ENCODE measurements at regions not wholly inside any gene's neighbourhood (a gene's known extent, or its start where the extent isn't known, plus 50 kb on each side); places are given as distances from the start of the nearest gene placed in this dataset.
A peak's percentile ranks its signal among the peaks of the same experiment; 100 is the strongest.

- ATAC-seq (replicated peaks), result no peak
- no peak overlapping the region for H3K4me3 Mint-ChIP-seq
These were observed 205.9 kb downstream of the KCNS3 start for GRCh38 chr2:18084376-18084775.

GRCh38 chr2:18083806-18084205 is 205.3 kb downstream of the KCNS3 start:
- no peak overlapping the region for H3K4me3 Mint-ChIP-seq
- ATAC-seq (replicated peaks) (no peak), DNase-seq (no peak)
- H3K27ac Mint-ChIP-seq, result no peak overlapping the region
- no peaks in the 10 kb centered on the region for H3K4me1 Mint-ChIP-seq
- H3K36me3 Mint-ChIP-seq, result no peaks in the 10 kb centered on the region
- peaks cover 0 to 20% of the 10 kb centered on the region in 2 donors for H3K27me3 Mint-ChIP-seq
- H3K9me3 Mint-ChIP-seq, result peaks cover 4 to 5% of the 10 kb centered on the region in 2 donors

More at GRCh38 chr2:18084376-18084775, 205.9 kb downstream of the KCNS3 start:
- H3K4me1 Mint-ChIP-seq, result no peaks in the 10 kb centered on the region
- DNase-seq, result no peak
- H3K27ac Mint-ChIP-seq, result no peak overlapping the region
- H3K36me3 Mint-ChIP-seq, result no peaks in the 10 kb centered on the region
- H3K27me3 Mint-ChIP-seq, result peaks cover 0 to 22% of the 10 kb centered on the region in 2 donors
- H3K9me3 Mint-ChIP-seq, result peaks cover 4 to 5% of the 10 kb centered on the region in 2 donors

- peaks cover 3 to 4% of the 10 kb centered on the region in 2 donors for H3K9me3 Mint-ChIP-seq
- H3K4me1 Mint-ChIP-seq, result no peaks in the 10 kb centered on the region
- ATAC-seq (replicated peaks) (no peak), DNase-seq (no peak)
- no peak overlapping the region for H3K4me3 Mint-ChIP-seq
- H3K27ac Mint-ChIP-seq, result no peak overlapping the region
- H3K27me3 Mint-ChIP-seq, result peaks cover 2 to 3% of the 10 kb centered on the region in 2 donors
- no peaks in the 10 kb centered on the region for H3K36me3 Mint-ChIP-seq
These were observed 199.7 kb downstream of the KCNS3 start for GRCh38 chr2:18078216-18078615.

- ATAC-seq (replicated peaks) (peak; percentile 25 to 50), DNase-seq (no peak)
- H3K27me3 Mint-ChIP-seq, result peaks cover 7 to 8% of the 10 kb centered on the region in 2 donors
These were observed 199.2 kb downstream of the KCNS3 start for GRCh38 chr2:18077704-18078103.

GRCh38 chr2:18077231-18077630 is 198.8 kb downstream of the KCNS3 start:
- peaks cover 3 to 4% of the 10 kb centered on the region in 2 donors for H3K9me3 Mint-ChIP-seq
- no peak overlapping the region for H3K4me3 Mint-ChIP-seq
- H3K4me1 Mint-ChIP-seq, result no peaks in the 10 kb centered on the region
- peaks cover 8 to 13% of the 10 kb centered on the region in 2 donors for H3K27me3 Mint-ChIP-seq
- H3K27ac Mint-ChIP-seq, result no peak overlapping the region
- ATAC-seq (replicated peaks), result no peak
- H3K36me3 Mint-ChIP-seq, result no peaks in the 10 kb centered on the region
- DNase-seq, result no peak

More at GRCh38 chr2:18077704-18078103, 199.2 kb downstream of the KCNS3 start:
- peaks cover 3 to 4% of the 10 kb centered on the region in 2 donors for H3K9me3 Mint-ChIP-seq
- H3K27ac Mint-ChIP-seq, result no peak overlapping the region
- H3K4me3 Mint-ChIP-seq, result no peak overlapping the region
- H3K36me3 Mint-ChIP-seq, result no peaks in the 10 kb centered on the region
- no peaks in the 10 kb centered on the region for H3K4me1 Mint-ChIP-seq

GRCh38 chr2:18074476-18074875 is 196.0 kb downstream of the KCNS3 start:
- H3K9me3 Mint-ChIP-seq, result no peaks in the 10 kb centered on the region
- no peaks in the 10 kb centered on the region for H3K4me1 Mint-ChIP-seq
- H3K4me3 Mint-ChIP-seq, result no peak overlapping the region

GRCh38 chr2:18073601-18074000 is 195.1 kb downstream of the KCNS3 start:
- no peak for DNase-seq
- ATAC-seq (replicated peaks), result no peak
- H3K27ac Mint-ChIP-seq, result no peak overlapping the region
- H3K9me3 Mint-ChIP-seq, result no peaks in the 10 kb centered on the region
- H3K36me3 Mint-ChIP-seq, result no peaks in the 10 kb centered on the region
- no peak overlapping the region for H3K4me3 Mint-ChIP-seq
- no peaks in the 10 kb centered on the region for H3K4me1 Mint-ChIP-seq
- H3K27me3 Mint-ChIP-seq, result peaks cover 16 to 26% of the 10 kb centered on the region in 2 donors

More at GRCh38 chr2:18074476-18074875, 196.0 kb downstream of the KCNS3 start:
- no peak for DNase-seq
- ATAC-seq (replicated peaks), result no peak
- Mint-ChIP-seq H3K27ac (no peak overlapping the region), H3K36me3 (no peaks in the 10 kb centered on the region), H3K27me3 (peaks cover 16 to 19% of the 10 kb centered on the region in 2 donors)

GRCh38 chr2:18067588-18068384 is 189.3 kb downstream of the KCNS3 start:
- no peaks in the 10 kb centered on the region for H3K9me3 Mint-ChIP-seq
- no peak for ATAC-seq (replicated peaks)
- H3K27ac Mint-ChIP-seq, result no peak overlapping the region

GRCh38 chr2:18066894-18067293 is 188.4 kb downstream of the KCNS3 start:
- H3K27me3 Mint-ChIP-seq, result peaks cover 16 to 35% of the 10 kb centered on the region in 2 donors
- no peak overlapping the region for H3K4me3 Mint-ChIP-seq

More at GRCh38 chr2:18067588-18068384, 189.3 kb downstream of the KCNS3 start:
- no peak for DNase-seq
- H3K27me3 Mint-ChIP-seq, result peaks cover 17 to 44% of the 10 kb centered on the region in 2 donors
- no peak overlapping the region for H3K4me3 Mint-ChIP-seq
- no peaks in the 10 kb centered on the region for H3K36me3 Mint-ChIP-seq
- no peaks in the 10 kb centered on the region for H3K4me1 Mint-ChIP-seq

GRCh38 chr2:18066066-18066465 is 187.6 kb downstream of the KCNS3 start:
- H3K27me3 Mint-ChIP-seq, result peaks cover 19 to 31% of the 10 kb centered on the region in 2 donors
- no peaks in the 10 kb centered on the region for H3K36me3 Mint-ChIP-seq
- H3K4me3 Mint-ChIP-seq, result no peak overlapping the region
- H3K27ac Mint-ChIP-seq, result no peak overlapping the region
- no peak for ATAC-seq (replicated peaks)
- no peaks in the 10 kb centered on the region for H3K9me3 Mint-ChIP-seq
- no peak for DNase-seq
- H3K4me1 Mint-ChIP-seq, result no peaks in the 10 kb centered on the region

More at GRCh38 chr2:18066894-18067293, 188.4 kb downstream of the KCNS3 start:
- DNase-seq (no peak), ATAC-seq (replicated peaks) (no peak)
- no peaks in the 10 kb centered on the region for H3K9me3 Mint-ChIP-seq
- H3K36me3 Mint-ChIP-seq, result no peaks in the 10 kb centered on the region
- no peaks in the 10 kb centered on the region for H3K4me1 Mint-ChIP-seq
- H3K27ac Mint-ChIP-seq, result no peak overlapping the region

- H3K4me3 Mint-ChIP-seq, result no peak overlapping the region
- DNase-seq (no peak), ATAC-seq (replicated peaks) (no peak)
- H3K27ac Mint-ChIP-seq, result no peak overlapping the region
- no peaks in the 10 kb centered on the region for H3K36me3 Mint-ChIP-seq
- peaks cover 13 to 31% of the 10 kb centered on the region in 2 donors for H3K27me3 Mint-ChIP-seq
- H3K4me1 Mint-ChIP-seq, result no peaks in the 10 kb centered on the region
- no peaks in the 10 kb centered on the region for H3K9me3 Mint-ChIP-seq
These were observed 186.8 kb downstream of the KCNS3 start for GRCh38 chr2:18065249-18065648.

GRCh38 chr2:18063826-18064470 is 185.5 kb downstream of the KCNS3 start:
- no peak overlapping the region for H3K27ac Mint-ChIP-seq
- no peaks in the 10 kb centered on the region for H3K36me3 Mint-ChIP-seq

GRCh38 chr2:18062892-18063291 is 184.4 kb downstream of the KCNS3 start:
- no peaks in the 10 kb centered on the region for H3K36me3 Mint-ChIP-seq
- H3K27ac Mint-ChIP-seq, result no peak overlapping the region
- peaks cover 12 to 18% of the 10 kb centered on the region in 2 donors for H3K27me3 Mint-ChIP-seq
- DNase-seq (no peak), ATAC-seq (replicated peaks) (no peak)
- no peak overlapping the region for H3K4me3 Mint-ChIP-seq
- no peaks in the 10 kb centered on the region for H3K9me3 Mint-ChIP-seq
- no peaks in the 10 kb centered on the region for H3K4me1 Mint-ChIP-seq

More at GRCh38 chr2:18063826-18064470, 185.5 kb downstream of the KCNS3 start:
- ATAC-seq (replicated peaks) (no peak), DNase-seq (no peak)
- Mint-ChIP-seq H3K27me3 (peaks cover 12 to 27% of the 10 kb centered on the region in 2 donors), H3K4me1 (no peaks in the 10 kb centered on the region), H3K9me3 (no peaks in the 10 kb centered on the region), H3K4me3 (no peak overlapping the region)

GRCh38 chr2:18061717-18062116 is 183.2 kb downstream of the KCNS3 start:
- no peak overlapping the region for H3K4me3 Mint-ChIP-seq
- H3K36me3 Mint-ChIP-seq, result no peaks in the 10 kb centered on the region
- no peaks in the 10 kb centered on the region for H3K4me1 Mint-ChIP-seq
- no peak for DNase-seq
- ATAC-seq (replicated peaks), result no peak
- H3K27me3 Mint-ChIP-seq, result peaks cover 8 to 12% of the 10 kb centered on the region in 2 donors
- H3K9me3 Mint-ChIP-seq, result no peaks in the 10 kb centered on the region
- H3K27ac Mint-ChIP-seq, result no peak overlapping the region

GRCh38 chr2:18057657-18058056 is 179.2 kb downstream of the KCNS3 start:
- Mint-ChIP-seq H3K4me1 (no peaks in the 10 kb centered on the region), H3K36me3 (no peaks in the 10 kb centered on the region), H3K27me3 (peaks cover 0 to 7% of the 10 kb centered on the region in 2 donors), H3K9me3 (no peaks in the 10 kb centered on the region), H3K4me3 (no peak overlapping the region), H3K27ac (no peak overlapping the region)
- ATAC-seq (replicated peaks), result no peak
- no peak for DNase-seq
